ENCODE measurements at regions not wholly inside any gene's neighbourhood (a gene's known extent, or its start where the extent isn't known, plus 50 kb on each side); places are given as distances from the start of the nearest gene placed in this dataset.

DNA sequence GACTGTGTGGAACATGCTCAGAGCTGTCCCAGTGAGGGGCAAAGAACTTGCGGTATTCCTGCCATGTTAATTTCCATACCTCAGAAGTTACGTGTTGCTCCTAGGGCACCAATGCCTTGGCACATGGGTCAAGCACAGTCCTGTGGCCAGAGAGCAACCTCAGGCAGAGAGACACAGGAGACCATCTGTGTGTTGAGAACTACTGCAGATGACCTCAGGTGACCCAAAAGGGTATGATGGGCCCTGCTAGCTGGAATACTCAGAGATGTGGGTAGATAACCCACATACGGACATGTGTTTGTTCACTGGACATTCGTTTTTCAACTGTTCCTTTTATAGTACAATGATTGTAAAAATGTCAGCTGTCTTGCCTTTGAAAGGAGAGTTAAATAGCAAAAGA, 71.5 kb upstream of the BMP2 start:
- TF ChIP-seq, protein P1, sequence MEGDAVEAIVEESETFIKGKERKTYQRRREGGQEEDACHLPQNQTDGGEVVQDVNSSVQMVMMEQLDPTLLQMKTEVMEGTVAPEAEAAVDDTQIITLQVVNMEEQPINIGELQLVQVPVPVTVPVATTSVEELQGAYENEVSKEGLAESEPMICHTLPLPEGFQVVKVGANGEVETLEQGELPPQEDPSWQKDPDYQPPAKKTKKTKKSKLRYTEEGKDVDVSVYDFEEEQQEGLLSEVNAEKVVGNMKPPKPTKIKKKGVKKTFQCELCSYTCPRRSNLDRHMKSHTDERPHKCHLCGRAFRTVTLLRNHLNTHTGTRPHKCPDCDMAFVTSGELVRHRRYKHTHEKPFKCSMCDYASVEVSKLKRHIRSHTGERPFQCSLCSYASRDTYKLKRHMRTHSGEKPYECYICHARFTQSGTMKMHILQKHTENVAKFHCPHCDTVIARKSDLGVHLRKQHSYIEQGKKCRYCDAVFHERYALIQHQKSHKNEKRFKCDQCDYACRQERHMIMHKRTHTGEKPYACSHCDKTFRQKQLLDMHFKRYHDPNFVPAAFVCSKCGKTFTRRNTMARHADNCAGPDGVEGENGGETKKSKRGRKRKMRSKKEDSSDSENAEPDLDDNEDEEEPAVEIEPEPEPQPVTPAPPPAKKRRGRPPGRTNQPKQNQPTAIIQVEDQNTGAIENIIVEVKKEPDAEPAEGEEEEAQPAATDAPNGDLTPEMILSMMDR (IDR thresholded peaks at IDR 0.05): no peak
- no peak for TF ChIP-seq POLR2A (IDR thresholded peaks at IDR 0.05)
